HL-60 (cell line): ENCODE measurements at regions not wholly inside any gene's neighbourhood (a gene's known extent, or its start where the extent isn't known, plus 50 kb on each side); places are given as distances from the start of the nearest gene placed in this dataset.

Source experiments
- GABPA ChIP-seq: IDR thresholded peaks from 2 replicates; pipeline ENCODE4 v1.6.1; 2012; ENCODE audit warnings: low read depth
- POLR2AphosphoS5 ChIP-seq: IDR thresholded peaks from 2 replicates; pipeline ENCODE4 v1.6.1; 2012; ENCODE audit warnings: low read depth
- SPI1 ChIP-seq: IDR thresholded peaks from 2 replicates; pipeline ENCODE4 v1.6.1; 2012; ENCODE audit warnings: low read depth, mild to moderate bottlenecking, borderline replicate concordance
- TF ChIP-seq, protein P1 (sequence below): IDR thresholded peaks from 2 replicates; pipeline ENCODE4 v1.6.1; 2012; ENCODE audit warnings: low read depth; ENCODE audit not compliant: insufficient replicate concordance
- TF ChIP-seq, protein P2 (sequence below): IDR thresholded peaks from one replicate; pipeline ENCODE4 v1.5.1; 2011; ENCODE audit warnings: low read length, control low read depth, inconsistent platforms; ENCODE audit not compliant: insufficient read depth

DNA sequence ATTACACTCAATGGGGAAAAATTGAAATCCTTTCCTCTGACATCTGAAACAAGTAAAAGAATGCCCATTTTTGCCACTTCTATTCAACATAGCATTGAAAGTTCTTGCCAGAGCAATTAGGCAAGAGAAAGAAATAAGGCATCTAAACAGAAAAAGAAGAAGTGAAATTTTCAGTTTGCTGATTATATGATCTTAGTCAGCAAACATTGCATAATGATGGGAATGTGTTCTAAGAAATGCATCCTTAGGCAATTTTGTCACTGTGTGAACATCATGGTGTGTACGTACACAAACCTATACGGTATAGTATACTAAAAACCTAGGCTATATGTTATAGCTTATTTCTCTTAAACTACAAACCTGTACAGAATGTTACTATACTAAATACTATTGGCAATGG lies 278.0 kb downstream of the CGGBP1 start:
- TF ChIP-seq, protein P1, sequence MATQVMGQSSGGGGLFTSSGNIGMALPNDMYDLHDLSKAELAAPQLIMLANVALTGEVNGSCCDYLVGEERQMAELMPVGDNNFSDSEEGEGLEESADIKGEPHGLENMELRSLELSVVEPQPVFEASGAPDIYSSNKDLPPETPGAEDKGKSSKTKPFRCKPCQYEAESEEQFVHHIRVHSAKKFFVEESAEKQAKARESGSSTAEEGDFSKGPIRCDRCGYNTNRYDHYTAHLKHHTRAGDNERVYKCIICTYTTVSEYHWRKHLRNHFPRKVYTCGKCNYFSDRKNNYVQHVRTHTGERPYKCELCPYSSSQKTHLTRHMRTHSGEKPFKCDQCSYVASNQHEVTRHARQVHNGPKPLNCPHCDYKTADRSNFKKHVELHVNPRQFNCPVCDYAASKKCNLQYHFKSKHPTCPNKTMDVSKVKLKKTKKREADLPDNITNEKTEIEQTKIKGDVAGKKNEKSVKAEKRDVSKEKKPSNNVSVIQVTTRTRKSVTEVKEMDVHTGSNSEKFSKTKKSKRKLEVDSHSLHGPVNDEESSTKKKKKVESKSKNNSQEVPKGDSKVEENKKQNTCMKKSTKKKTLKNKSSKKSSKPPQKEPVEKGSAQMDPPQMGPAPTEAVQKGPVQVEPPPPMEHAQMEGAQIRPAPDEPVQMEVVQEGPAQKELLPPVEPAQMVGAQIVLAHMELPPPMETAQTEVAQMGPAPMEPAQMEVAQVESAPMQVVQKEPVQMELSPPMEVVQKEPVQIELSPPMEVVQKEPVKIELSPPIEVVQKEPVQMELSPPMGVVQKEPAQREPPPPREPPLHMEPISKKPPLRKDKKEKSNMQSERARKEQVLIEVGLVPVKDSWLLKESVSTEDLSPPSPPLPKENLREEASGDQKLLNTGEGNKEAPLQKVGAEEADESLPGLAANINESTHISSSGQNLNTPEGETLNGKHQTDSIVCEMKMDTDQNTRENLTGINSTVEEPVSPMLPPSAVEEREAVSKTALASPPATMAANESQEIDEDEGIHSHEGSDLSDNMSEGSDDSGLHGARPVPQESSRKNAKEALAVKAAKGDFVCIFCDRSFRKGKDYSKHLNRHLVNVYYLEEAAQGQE, result no peak
- TF ChIP-seq, protein P2, sequence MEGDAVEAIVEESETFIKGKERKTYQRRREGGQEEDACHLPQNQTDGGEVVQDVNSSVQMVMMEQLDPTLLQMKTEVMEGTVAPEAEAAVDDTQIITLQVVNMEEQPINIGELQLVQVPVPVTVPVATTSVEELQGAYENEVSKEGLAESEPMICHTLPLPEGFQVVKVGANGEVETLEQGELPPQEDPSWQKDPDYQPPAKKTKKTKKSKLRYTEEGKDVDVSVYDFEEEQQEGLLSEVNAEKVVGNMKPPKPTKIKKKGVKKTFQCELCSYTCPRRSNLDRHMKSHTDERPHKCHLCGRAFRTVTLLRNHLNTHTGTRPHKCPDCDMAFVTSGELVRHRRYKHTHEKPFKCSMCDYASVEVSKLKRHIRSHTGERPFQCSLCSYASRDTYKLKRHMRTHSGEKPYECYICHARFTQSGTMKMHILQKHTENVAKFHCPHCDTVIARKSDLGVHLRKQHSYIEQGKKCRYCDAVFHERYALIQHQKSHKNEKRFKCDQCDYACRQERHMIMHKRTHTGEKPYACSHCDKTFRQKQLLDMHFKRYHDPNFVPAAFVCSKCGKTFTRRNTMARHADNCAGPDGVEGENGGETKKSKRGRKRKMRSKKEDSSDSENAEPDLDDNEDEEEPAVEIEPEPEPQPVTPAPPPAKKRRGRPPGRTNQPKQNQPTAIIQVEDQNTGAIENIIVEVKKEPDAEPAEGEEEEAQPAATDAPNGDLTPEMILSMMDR, result no peak
- TF ChIP-seq POLR2AphosphoS5, result no peak
- no peak for TF ChIP-seq GABPA
- TF ChIP-seq SPI1, result peak; percentile 20; the same call in 1 of the 2 replicates
